Keratinocyte (primary cell): ENCODE measurements at regions not wholly inside any gene's neighbourhood (a gene's known extent, or its start where the extent isn't known, plus 50 kb on each side); places are given as distances from the start of the nearest gene placed in this dataset.

Experiments
- DNase-seq: peaks from one replicate; pipeline ENCODE4 v3.0.0-alpha.2; 2011; ENCODE audit warnings: low read depth, missing footprints, low spot score
- FAIRE-seq: peaks from 2 replicates; lab custom pipeline; 2011; peaks lifted over from hg19 to GRCh38; lab: Jason Lieb, UNC
- H2AFZ ChIP-seq: 2 replicates; pipeline ENCODE4 v1.6.0; 2012; ENCODE audit warnings: low read length, control low read depth, inconsistent platforms; ENCODE audit not compliant: control insufficient read depth
- H3K27ac ChIP-seq: 2 replicates; pipeline ENCODE4 v1.5.1; 2011; ENCODE audit warnings: low read length; ENCODE audit not compliant: control insufficient read depth, insufficient read depth
- H3K27me3 ChIP-seq: 3 replicates; pipeline ENCODE4 v1.6.0; 2011; ENCODE audit warnings: low read length; ENCODE audit not compliant: control insufficient read depth, insufficient read depth; ENCODE audit errors: extremely low read depth
- H3K36me3 ChIP-seq, 2 experiments: 2 replicates in 1 of 2; 3 replicates in 1 of 2; pipeline ENCODE4 v1.5.1; 2011; ENCODE audit warnings: low read length in 2 of 2, mild to moderate bottlenecking in 1 of 2; ENCODE audit not compliant: control insufficient read depth in 2 of 2, insufficient read depth in 2 of 2; ENCODE audit errors: extremely low read depth in 1 of 2
- H3K4me1 ChIP-seq: 3 replicates; pipeline ENCODE4 v1.5.1; 2011; ENCODE audit warnings: low read length; ENCODE audit not compliant: control insufficient read depth, insufficient read depth; ENCODE audit errors: extremely low read depth
- H3K4me2 ChIP-seq: 3 replicates; pipeline ENCODE4 v1.6.0; 2011; ENCODE audit warnings: low read depth, low read length; ENCODE audit not compliant: control insufficient read depth, insufficient read depth; ENCODE audit errors: extremely low read depth
- H3K4me3 ChIP-seq, 3 experiments: fragments of 200-600 bp in 1 of 3; sonication (generic) in 1 of 3; 2 replicates in 2 of 3; 3 replicates in 1 of 3; pipeline ENCODE4 v1.5.1; 2011 to 2016; ENCODE audit warnings: low read length in 3 of 3, mild to moderate bottlenecking in 3 of 3, control low read depth in 2 of 3, inconsistent platforms in 1 of 3, low read depth in 1 of 3, mixed read lengths in 1 of 3, mixed run types in 1 of 3, moderate library complexity in 1 of 3; ENCODE audit not compliant: control insufficient read depth in 2 of 3, insufficient read depth in 2 of 3; ENCODE audit errors: extremely low read depth in 1 of 3
- H3K79me2 ChIP-seq: 2 replicates; pipeline ENCODE4 v1.6.0; 2012; ENCODE audit warnings: low read length; ENCODE audit not compliant: control insufficient read depth, insufficient read depth
- H3K9ac ChIP-seq: 3 replicates; pipeline ENCODE4 v1.6.0; 2011; ENCODE audit warnings: low read length; ENCODE audit not compliant: control insufficient read depth, insufficient read depth; ENCODE audit errors: extremely low read depth
- H3K9me1 ChIP-seq: 3 replicates; pipeline ENCODE4 v1.6.0; 2011; ENCODE audit warnings: low read length; ENCODE audit not compliant: control insufficient read depth, insufficient read depth; ENCODE audit errors: extremely low read depth
- H3K9me3 ChIP-seq: 2 replicates; pipeline ENCODE4 v1.5.1; 2012; ENCODE audit warnings: low read depth, low read length; ENCODE audit not compliant: control insufficient read depth
- H4K20me1 ChIP-seq: 3 replicates; pipeline ENCODE4 v1.6.0; 2011; ENCODE audit warnings: low read length; ENCODE audit not compliant: control insufficient read depth, insufficient read depth; ENCODE audit errors: extremely low read depth
- EZH2 ChIP-seq: IDR thresholded peaks from one replicate; pipeline ENCODE4 v1.6.1; 2012; ENCODE audit warnings: inconsistent platforms, mild to moderate bottlenecking, low read length, moderate library complexity
- dilution Hi-C: fragments of 300-500 bp; cut with MboI; formaldehyde crosslinking; loops from one replicate; pipeline ENCODE4 v1.7.0; 2020; ENCODE audit warnings: low sequenced_read_pairs; ENCODE audit not compliant: extremely low pct_ligation_motif_present
- TF ChIP-seq, protein P1 (sequence below), 3 experiments: IDR thresholded peaks in 1 of 3; conservative IDR thresholded peaks in 1 of 3; optimal IDR thresholded peaks in 1 of 3; 2 replicates in 2 of 3; 3 replicates in 1 of 3; pipeline versions ENCODE3 to v1.5.1; 2011; ENCODE audit warnings: low read length in 3 of 3, mild to moderate bottlenecking in 3 of 3, moderate library complexity in 2 of 3, control low read depth in 1 of 3, inconsistent platforms in 1 of 3; ENCODE audit not compliant: insufficient read depth in 2 of 3; ENCODE audit errors: extremely low read depth in 1 of 3

DNA sequence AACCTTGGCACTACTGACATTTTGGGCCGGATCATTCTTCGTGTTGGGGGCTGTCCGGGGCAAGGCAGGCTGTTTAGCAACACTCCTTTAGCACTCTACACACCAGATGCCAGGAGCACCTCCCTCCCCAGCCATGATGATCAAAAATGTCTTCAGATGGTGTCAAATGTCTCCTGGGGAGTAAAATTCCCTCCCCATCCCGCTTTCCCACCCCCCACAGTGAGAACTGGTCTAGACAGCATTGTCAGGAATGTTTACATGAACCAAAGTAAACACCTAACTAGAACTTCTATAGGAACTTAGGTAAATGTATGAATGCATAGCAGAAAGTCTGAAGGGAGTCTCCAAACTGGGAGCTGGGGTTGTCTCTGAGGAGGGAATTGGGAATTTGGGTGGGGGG is 70.0 kb upstream of the TOP1 start:
- H3K9me1 ChIP-seq: no peaks in the 10 kb centered on the region
- TF ChIP-seq EZH2: no peak
- TF ChIP-seq, protein P1, sequence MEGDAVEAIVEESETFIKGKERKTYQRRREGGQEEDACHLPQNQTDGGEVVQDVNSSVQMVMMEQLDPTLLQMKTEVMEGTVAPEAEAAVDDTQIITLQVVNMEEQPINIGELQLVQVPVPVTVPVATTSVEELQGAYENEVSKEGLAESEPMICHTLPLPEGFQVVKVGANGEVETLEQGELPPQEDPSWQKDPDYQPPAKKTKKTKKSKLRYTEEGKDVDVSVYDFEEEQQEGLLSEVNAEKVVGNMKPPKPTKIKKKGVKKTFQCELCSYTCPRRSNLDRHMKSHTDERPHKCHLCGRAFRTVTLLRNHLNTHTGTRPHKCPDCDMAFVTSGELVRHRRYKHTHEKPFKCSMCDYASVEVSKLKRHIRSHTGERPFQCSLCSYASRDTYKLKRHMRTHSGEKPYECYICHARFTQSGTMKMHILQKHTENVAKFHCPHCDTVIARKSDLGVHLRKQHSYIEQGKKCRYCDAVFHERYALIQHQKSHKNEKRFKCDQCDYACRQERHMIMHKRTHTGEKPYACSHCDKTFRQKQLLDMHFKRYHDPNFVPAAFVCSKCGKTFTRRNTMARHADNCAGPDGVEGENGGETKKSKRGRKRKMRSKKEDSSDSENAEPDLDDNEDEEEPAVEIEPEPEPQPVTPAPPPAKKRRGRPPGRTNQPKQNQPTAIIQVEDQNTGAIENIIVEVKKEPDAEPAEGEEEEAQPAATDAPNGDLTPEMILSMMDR (optimal IDR thresholded peaks at IDR 0.05 in 1 of 3, IDR thresholded peaks at IDR 0.05 in 1 of 3, conservative IDR thresholded peaks at IDR 0.05 in 1 of 3; ENCODE audit: extremely low read depth in 1 of 3, insufficient read depth in 2 of 3, low read length in 3 of 3): no peak
- H3K79me2 ChIP-seq: no peaks in the 10 kb centered on the region
- no peak overlapping the region for H3K27ac ChIP-seq
- H3K27me3 ChIP-seq: no peaks in the 10 kb centered on the region
- dilution Hi-C loops: no loop called here
- no peaks in the 10 kb centered on the region for H3K36me3 ChIP-seq
- H2AFZ ChIP-seq: no peak overlapping the region
- no peaks in the 10 kb centered on the region for H3K9me3 ChIP-seq
- H3K4me1 ChIP-seq: peaks cover 19% of the 10 kb centered on the region
- FAIRE-seq (no peak), DNase-seq (no peak)
- no peak overlapping the region for H3K4me3 ChIP-seq
- no peak overlapping the region for H3K9ac ChIP-seq
- no peak overlapping the region for H3K4me2 ChIP-seq
- no peaks in the 10 kb centered on the region for H4K20me1 ChIP-seq

DNA sequence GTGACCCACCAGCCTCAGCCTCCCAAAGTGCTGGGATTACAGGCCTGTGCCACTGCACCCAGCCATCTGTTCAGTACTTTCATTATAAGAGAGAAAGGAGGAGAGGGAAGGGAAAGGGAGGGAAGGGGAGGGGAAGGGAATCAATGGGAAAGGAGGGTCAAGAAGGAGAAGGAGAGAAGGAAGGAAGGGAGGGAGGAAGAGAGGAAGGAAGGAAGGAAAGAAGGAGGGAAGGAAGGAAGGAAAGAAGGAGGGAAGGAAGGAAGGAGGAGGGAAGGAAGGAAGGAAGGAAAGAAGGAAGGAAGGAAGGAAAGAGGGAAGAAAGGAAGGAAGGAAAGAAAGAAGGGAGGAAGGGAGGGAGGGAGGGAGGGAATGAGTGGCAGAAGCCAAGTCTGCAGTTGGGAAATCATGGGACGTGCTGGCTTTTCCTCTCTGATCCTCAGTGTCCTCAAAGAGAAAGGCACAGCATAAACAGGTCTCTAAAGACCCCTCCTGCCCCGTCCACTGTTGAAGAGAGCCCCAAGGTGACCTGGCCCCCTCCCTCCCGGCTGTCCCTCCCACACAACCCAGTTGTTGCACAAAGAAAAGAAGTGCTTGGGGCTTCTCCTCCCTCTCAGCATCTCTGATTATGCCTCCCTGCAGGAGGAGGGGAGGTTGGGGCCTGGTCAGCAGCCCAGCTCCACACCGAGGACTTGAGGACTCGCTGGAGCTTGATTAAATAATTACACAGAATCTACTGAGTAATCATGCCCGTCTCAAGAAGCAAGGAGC is 69.1 kb upstream of the TOP1 start:
- no peak for FAIRE-seq
- H4K20me1 ChIP-seq: no peaks in the 10 kb centered on the region

More for the DNA sequence above, 69.1 kb upstream of the TOP1 start:
- Histone ChIP-seq H3K79me2 (no peaks in the 10 kb centered on the region), H3K9me1 (no peaks in the 10 kb centered on the region), H3K27ac (no peak overlapping the region), H3K27me3 (no peaks in the 10 kb centered on the region), H3K9ac (no peak overlapping the region), H2AFZ (no peak overlapping the region), H3K4me3 (no peak overlapping the region), H3K9me3 (no peaks in the 10 kb centered on the region), H3K36me3 (no peaks in the 10 kb centered on the region), H3K4me1 (peaks cover 19% of the 10 kb centered on the region), H3K4me2 (no peak overlapping the region)
- no peak for DNase-seq
- dilution Hi-C loops: no loop called here
- TF ChIP-seq, protein P1 (optimal IDR thresholded peaks at IDR 0.05 in 1 of 3, IDR thresholded peaks at IDR 0.05 in 1 of 3, conservative IDR thresholded peaks at IDR 0.05 in 1 of 3; ENCODE audit: extremely low read depth in 1 of 3, insufficient read depth in 2 of 3, low read length in 3 of 3): no peak
- no peak for TF ChIP-seq EZH2
